Esophagus (tissue), 2 donors: ENCODE measurements at regions not wholly inside any gene's neighbourhood (a gene's known extent, or its start where the extent isn't known, plus 50 kb on each side); places are given as distances from the start of the nearest gene placed in this dataset.

ENCODE experiments used
- H3K27ac ChIP-seq, 2 donors: one replicate each; pipeline ENCODE4 v1.5.1; 2013; ENCODE audit warnings: low read depth in 2 of 2, mild to moderate bottlenecking in 2 of 2, inconsistent platforms in 1 of 2, low read length in 1 of 2, moderate library complexity in 1 of 2
- H3K27me3 ChIP-seq, 2 donors: one replicate each; pipeline ENCODE4 v1.6.1; 2013; ENCODE audit warnings: low read length in 2 of 2, control low read depth in 1 of 2, mild to moderate bottlenecking in 1 of 2; ENCODE audit not compliant: insufficient read depth in 2 of 2, control insufficient read depth in 1 of 2
- H3K36me3 ChIP-seq, 2 donors: one replicate each; pipeline ENCODE4 v1.6.1; 2013; ENCODE audit warnings: low read length in 1 of 2; ENCODE audit not compliant: control insufficient read depth in 2 of 2, insufficient read depth in 2 of 2
- H3K4me1 ChIP-seq, 2 donors: one replicate each; pipeline ENCODE4 v1.6.1; 2013; ENCODE audit warnings: low read length in 1 of 2; ENCODE audit not compliant: control insufficient read depth in 2 of 2, insufficient read depth in 2 of 2
- H3K4me3 ChIP-seq, 2 donors: one replicate each; pipeline ENCODE4 v1.5.1; 2013; ENCODE audit warnings: low read length in 2 of 2, mild to moderate bottlenecking in 2 of 2, low read depth in 1 of 2, moderate library complexity in 1 of 2
- H3K9me3 ChIP-seq, 2 donors: one replicate each; pipeline ENCODE4 v1.6.1; 2013; ENCODE audit warnings: mild to moderate bottlenecking in 2 of 2, low read depth in 1 of 2, low read length in 1 of 2, moderate library complexity in 1 of 2; ENCODE audit not compliant: control insufficient read depth in 2 of 2, insufficient read depth in 1 of 2
- WGBS, 2 donors: extraction: QIAGEN DNeasy Blood & Tissue Kit; methylation state at CpG; one replicate each; pipeline ENCODE4 v1.1.7; 2013; 5-methylcytosine and 5-hydroxymethylcytosine counted together
- donor health status: healthy with polysubstance abuse.
- donor health status: Bipolar disorder and iron deficiency.

DNA sequence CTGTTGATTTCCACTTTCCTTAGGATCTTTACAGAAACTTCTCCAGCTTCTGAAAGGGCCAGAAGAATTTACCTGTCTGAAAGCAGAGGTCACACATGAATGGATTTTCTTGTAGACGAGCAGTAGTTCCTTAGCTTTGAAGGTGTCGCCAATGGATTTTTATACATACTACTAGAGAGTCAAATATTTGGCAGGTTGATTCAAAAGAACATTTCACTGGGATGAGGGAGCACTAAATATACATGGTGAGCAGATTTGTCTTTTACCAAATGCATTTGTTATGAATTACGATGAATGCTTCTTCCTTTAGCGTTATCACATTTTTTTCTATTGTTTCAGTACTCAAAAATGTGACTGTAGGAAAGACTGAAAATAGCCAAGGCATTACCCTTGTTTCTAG is 162.3 kb downstream of the PAX1 start:
- Histone ChIP-seq H3K27ac (no peak overlapping the region), H3K9me3 (peaks cover 0 to 3% of the 10 kb centered on the region in 2 donors), H3K4me3 (no peak overlapping the region), H3K4me1 (no peaks in the 10 kb centered on the region), H3K36me3 (no peaks in the 10 kb centered on the region), H3K27me3 (no peaks in the 10 kb centered on the region)
- 81 to 83% methylated on average over 4 of the region's 4 CpGs for WGBS, 2 donors

DNA sequence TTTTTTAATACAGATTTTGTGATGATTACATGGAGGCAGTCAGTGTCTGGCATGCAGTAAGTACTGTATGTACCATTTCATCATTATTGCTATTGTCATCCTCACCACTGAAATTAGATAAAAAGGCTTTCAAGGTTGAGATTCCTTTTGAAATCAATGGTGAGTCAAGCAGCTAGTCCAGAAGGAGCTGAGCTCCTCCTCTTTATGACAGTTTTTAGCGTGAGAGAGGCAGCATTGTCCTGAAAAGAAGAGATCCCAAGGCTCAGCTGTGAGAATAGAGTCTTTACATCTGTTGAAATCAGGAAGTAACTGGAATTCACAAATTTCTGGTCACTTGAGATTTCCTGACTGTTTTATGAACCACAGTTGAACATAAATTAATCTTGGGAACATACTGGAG is 161.9 kb downstream of the PAX1 start:
- H3K4me1 ChIP-seq: no peaks in the 10 kb centered on the region
- H3K27me3 ChIP-seq: no peaks in the 10 kb centered on the region
- no peaks in the 10 kb centered on the region for H3K36me3 ChIP-seq
- no peak overlapping the region for H3K4me3 ChIP-seq
- WGBS, 2 donors: 26 to 41% methylated on average over 1 of the region's 1 CpG
- H3K9me3 ChIP-seq: peaks cover 0 to 3% of the 10 kb centered on the region in 2 donors
- no peak overlapping the region for H3K27ac ChIP-seq

DNA sequence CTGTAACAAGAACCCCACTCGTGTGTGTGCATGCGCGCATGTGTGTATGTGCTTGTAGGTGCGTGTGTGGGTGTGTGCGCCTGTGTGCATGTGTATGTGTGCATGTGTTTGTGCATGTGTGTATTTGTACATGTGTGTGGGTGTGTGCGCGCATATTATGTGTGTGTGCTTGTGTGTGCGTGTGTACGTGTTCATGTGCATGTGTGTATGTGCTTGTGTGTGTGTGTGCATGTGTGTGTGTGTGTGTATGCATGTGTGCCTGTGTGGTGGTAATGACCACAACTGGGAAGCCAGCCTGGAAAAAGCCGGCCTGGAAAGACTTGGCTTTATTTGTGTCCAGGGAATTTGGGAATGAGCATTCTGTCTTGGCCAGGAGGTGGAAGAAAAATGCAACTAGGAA is 157.5 kb downstream of the PAX1 start:
- no peaks in the 10 kb centered on the region for H3K4me1 ChIP-seq
- no peaks in the 10 kb centered on the region for H3K27me3 ChIP-seq
- 92 to 93% methylated on average over 10 of the region's 10 CpGs for WGBS, 2 donors
- no peaks in the 10 kb centered on the region for H3K36me3 ChIP-seq
- H3K4me3 ChIP-seq: no peak overlapping the region
- H3K9me3 ChIP-seq: peaks cover 0 to 3% of the 10 kb centered on the region in 2 donors
- H3K27ac ChIP-seq: no peak overlapping the region

DNA sequence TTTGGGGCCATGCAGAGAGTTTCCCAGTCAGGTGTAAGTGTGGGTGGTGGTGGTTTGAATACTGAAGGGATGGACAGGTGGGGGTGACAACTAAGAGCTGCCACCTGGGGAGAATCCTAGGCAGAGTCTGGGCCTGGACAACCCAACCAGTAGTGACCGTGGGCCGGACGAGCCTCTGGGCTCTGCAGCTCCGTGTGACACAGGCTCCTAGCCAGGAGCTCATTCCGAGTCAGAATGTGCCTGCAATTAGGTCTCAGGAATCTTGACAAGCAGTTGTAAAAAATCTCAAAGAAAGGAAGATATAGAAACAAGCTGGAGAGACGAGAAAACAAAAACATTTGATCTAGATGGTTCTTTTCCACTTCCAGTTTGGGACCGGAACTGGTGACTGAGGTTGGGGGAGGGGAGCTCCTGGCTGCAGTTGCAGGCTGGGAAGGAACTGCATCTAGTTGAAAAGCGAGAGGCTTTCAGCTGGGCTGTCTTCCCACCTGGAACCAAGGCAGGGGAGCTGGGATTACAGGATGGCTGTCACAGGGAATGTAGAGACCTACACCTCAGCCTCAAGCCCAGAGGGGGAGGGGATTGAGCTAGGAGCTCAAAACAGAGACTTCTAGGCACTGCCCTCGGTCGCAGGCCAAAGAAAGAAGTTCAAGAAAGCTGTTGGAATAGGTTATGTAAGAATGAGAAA is 156.9 kb downstream of the PAX1 start:
- no peaks in the 10 kb centered on the region for H3K27me3 ChIP-seq
- H3K27ac ChIP-seq: no peak overlapping the region
- H3K9me3 ChIP-seq: peaks cover 0 to 3% of the 10 kb centered on the region in 2 donors
- H3K4me3 ChIP-seq: no peak overlapping the region
- 58 to 61% methylated on average over 10 of the region's 10 CpGs for WGBS, 2 donors
- H3K4me1 ChIP-seq: no peaks in the 10 kb centered on the region
- H3K36me3 ChIP-seq: no peaks in the 10 kb centered on the region

DNA sequence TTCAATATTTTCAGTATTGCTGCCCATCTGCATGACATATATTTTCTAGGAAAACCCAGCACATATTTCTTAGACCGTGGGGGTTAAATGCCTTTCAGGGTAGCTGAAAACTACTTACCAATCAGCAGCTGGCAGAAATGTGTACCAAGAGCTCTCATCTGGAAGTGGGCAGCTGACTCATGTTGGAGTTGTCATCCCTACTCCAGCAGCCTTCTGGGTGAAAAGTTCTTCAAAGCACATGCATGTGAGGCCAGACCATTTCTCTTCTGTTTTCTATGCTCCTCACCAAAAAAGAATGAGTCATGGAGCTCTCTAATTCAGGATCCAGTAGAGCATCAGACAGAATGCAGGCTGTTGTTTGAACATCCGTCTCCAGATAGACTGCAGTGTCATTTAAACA is 135.5 kb downstream of the PAX1 start:
- WGBS, 2 donors: 66 to 73% methylated on average over 2 of the region's 2 CpGs
- Histone ChIP-seq H3K27me3 (no peaks in the 10 kb centered on the region), H3K4me1 (no peaks in the 10 kb centered on the region), H3K27ac (no peak overlapping the region), H3K9me3 (no peaks in the 10 kb centered on the region), H3K4me3 (no peak overlapping the region), H3K36me3 (no peaks in the 10 kb centered on the region)

DNA sequence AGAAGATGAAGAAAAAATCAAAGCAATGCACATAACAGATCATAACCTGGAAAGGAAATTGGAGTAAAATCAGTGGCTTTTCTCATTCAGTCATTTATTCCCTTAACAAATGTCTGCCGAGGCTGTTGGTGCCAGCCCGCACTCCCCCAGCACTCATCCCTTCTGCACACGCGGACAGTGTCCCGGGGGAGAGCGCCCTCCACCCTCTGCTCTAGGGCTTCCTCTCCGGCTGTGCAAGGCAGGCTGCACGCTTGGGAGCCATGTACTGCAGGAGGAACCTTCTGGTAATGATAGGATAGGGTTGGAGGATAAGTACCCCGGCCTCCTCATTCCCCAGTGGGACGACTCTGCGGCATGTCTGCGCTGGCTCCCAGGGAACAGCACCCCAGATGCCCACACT is 134.5 kb downstream of the PAX1 start:
- H3K4me1 ChIP-seq: no peaks in the 10 kb centered on the region
- H3K9me3 ChIP-seq: no peaks in the 10 kb centered on the region
- H3K4me3 ChIP-seq: no peak overlapping the region
- 83 to 86% methylated on average over 12 of the region's 12 CpGs for WGBS, 2 donors
- H3K27me3 ChIP-seq: no peaks in the 10 kb centered on the region
- no peak overlapping the region for H3K27ac ChIP-seq
- no peaks in the 10 kb centered on the region for H3K36me3 ChIP-seq

DNA sequence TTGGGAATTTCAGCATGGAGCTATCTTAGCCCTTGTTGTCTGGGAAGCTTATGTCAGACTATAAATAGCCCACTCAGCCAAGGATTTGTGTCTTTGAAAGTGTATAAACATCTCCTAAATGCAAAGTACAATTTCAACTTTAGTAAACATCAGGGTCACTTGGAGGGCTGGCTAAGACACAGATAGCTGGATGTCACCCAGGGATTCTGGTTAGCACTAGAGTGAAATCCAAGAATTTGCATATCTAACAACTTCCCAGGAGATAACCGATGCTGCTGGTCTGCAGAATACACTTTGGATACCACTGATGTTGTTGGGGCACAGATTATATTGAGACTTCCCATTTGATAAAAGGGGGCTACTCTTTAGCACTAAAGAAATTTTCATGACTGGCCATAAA is 130.9 kb downstream of the PAX1 start:
- Histone ChIP-seq H3K36me3 (no peaks in the 10 kb centered on the region), H3K9me3 (no peaks in the 10 kb centered on the region), H3K4me3 (no peak overlapping the region), H3K4me1 (no peaks in the 10 kb centered on the region), H3K27ac (no peak overlapping the region), H3K27me3 (no peaks in the 10 kb centered on the region)
- 23 to 37% methylated on average over 1 of the region's 1 CpG for WGBS, 2 donors

DNA sequence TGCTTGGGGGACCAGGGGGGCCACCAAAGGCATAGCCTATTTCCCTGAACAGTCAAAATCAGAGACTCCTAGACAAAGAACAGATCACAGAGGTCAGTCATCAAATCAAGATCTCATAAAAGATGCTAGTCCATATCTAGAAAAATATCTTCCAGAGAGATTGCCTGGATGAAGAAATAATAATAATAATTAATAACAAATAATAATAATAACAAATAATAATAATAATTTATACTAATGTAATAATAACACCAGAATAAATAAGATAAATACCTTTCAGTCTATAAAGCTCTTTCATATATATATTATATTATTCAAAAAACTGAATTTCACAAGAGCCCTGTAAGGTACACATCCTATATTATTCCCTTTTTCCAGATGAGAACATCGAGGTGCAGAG is 129.6 kb downstream of the PAX1 start:
- Histone ChIP-seq H3K27ac (no peak overlapping the region), H3K4me3 (no peak overlapping the region), H3K9me3 (no peaks in the 10 kb centered on the region), H3K4me1 (no peaks in the 10 kb centered on the region), H3K36me3 (no peaks in the 10 kb centered on the region), H3K27me3 (no peaks in the 10 kb centered on the region)
- WGBS, 2 donors: 85 to 90% methylated on average over 1 of the region's 1 CpG

DNA sequence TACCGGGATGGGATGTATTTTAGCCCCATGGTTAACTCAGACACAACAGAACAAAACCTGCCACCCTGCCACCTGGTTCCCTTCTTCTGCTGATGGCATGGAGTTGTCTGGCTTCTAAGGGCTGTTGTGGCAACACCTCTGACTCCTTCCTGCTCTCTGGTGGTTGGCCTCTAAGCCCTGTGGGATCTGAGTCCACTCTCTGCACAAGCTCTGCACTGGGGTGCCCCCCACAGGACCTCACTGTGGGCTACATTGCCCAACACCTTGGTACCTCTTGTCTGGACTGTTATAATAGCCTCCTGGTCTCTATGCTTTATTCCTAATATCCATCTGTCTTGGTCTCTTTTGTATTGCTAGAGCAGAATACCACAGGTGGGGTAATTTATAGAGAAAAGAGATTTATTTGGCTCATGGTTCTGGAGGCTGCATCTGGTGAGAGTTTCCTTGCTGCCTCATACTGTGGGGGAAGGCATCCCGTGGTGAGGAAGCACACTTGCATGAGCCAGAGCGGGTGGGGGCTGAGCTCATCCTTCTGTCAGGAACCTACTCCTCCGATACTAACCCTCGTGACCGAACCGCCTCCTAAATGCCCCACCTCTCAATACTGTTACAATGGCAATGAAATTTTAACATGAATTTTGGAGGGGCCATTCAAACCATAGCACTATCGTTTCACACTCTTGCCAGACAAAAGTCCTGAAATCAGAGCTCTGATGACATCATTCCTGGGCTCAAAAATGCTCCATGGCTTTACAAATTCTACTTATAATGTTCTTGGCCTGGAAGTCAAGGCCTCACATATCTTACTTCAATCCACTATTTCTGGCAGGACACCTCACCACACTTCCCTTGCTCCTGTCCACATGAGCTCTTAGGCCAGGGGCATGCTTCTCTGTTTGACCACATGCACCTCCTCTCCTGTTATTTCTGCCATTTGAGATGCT is 127.2 kb downstream of the PAX1 start:
- Histone ChIP-seq H3K27ac (no peak overlapping the region), H3K36me3 (no peaks in the 10 kb centered on the region), H3K4me1 (no peaks in the 10 kb centered on the region), H3K9me3 (no peaks in the 10 kb centered on the region), H3K27me3 (no peaks in the 10 kb centered on the region), H3K4me3 (no peak overlapping the region)
- WGBS, 2 donors: 70 to 72% methylated on average over 8 of the region's 8 CpGs
